RWPE1 (cell line): ENCODE measurements at regions not wholly inside any gene's neighbourhood (a gene's known extent, or its start where the extent isn't known, plus 50 kb on each side); places are given as distances from the start of the nearest gene placed in this dataset.

Experiments used
- CTCF ChIA-PET: fragments of 350-600 bp; sonication (Branson Sonifier 250); formaldehyde crosslinking; extraction: SDS; loops from one replicate; lab custom pipeline; 2021; lab: Yijun Ruan, JAX
- POLR2A ChIA-PET: fragments of 400-600 bp; formaldehyde crosslinking; extraction: SDS; loops from one replicate; lab custom pipeline; 2020; ENCODE audit warnings: antibody characterized with exemption; ENCODE audit not compliant: low non-redundant PET; lab: Yijun Ruan, JAX
- DNase-seq: peaks from one replicate; pipeline ENCODE4 v3.0.0; 2012; ENCODE audit warnings: low spot score
- H3K27ac ChIP-seq: fragments of 450-650 bp; 2 replicates; pipeline ENCODE4 v1.5.1; 2017
- TF ChIP-seq, protein P1 (sequence below): fragments of 450-650 bp; conservative IDR thresholded peaks from 2 replicates; pipeline ENCODE4 v1.5.1; 2017; ENCODE audit warnings: low read depth, mild to moderate bottlenecking

DNA sequence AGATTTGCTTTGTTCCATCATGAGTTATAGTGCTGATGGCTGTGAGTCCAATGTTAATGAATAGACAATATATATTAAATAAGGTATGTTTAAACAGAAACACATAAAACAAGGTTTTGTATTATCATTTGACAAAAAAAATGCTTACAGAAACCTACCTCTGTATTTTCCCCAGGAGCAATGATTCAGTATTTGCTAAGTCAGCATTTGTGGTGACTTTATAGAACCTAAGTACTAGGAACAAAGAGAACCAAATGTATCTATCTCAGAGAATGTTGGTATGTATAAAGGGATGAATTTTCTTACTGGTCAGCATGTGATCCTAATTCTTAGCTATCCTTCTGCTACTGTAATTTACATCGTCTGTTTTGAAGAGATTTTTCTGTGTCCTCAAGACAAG, 421.5 kb upstream of the SEL1L start:
- TF ChIP-seq, protein P1, sequence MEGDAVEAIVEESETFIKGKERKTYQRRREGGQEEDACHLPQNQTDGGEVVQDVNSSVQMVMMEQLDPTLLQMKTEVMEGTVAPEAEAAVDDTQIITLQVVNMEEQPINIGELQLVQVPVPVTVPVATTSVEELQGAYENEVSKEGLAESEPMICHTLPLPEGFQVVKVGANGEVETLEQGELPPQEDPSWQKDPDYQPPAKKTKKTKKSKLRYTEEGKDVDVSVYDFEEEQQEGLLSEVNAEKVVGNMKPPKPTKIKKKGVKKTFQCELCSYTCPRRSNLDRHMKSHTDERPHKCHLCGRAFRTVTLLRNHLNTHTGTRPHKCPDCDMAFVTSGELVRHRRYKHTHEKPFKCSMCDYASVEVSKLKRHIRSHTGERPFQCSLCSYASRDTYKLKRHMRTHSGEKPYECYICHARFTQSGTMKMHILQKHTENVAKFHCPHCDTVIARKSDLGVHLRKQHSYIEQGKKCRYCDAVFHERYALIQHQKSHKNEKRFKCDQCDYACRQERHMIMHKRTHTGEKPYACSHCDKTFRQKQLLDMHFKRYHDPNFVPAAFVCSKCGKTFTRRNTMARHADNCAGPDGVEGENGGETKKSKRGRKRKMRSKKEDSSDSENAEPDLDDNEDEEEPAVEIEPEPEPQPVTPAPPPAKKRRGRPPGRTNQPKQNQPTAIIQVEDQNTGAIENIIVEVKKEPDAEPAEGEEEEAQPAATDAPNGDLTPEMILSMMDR = no peak
- DNase-seq = no peak
- ChIA-PET POLR2A (no interaction called here), CTCF (no interaction called here)
- no peak overlapping the region for H3K27ac ChIP-seq

DNA sequence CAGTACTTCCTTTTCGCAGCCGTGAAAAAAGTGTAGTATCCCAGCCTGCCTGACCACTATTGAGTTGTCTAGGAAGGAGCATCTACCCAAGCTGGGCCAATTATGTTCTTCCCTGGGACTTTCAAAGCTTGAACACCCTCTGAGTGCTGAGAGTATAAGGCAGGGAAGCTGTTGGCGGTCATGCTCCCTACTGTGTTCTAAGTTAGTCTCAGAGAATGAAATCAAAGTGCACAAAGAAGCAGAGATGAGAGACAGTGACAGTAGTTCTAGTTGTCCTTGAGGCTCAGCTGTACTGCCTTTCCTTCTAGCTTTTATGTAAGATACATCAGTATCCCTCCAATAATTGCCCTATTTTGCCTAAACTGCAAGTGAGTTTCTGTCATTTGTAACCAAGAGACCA, 427.1 kb upstream of the SEL1L start:
- H3K27ac ChIP-seq = no peak overlapping the region
- CTCF ChIA-PET = no interaction called here
- POLR2A ChIA-PET = no interaction called here
- TF ChIP-seq, protein P1 = no peak
- DNase-seq = no peak

DNA sequence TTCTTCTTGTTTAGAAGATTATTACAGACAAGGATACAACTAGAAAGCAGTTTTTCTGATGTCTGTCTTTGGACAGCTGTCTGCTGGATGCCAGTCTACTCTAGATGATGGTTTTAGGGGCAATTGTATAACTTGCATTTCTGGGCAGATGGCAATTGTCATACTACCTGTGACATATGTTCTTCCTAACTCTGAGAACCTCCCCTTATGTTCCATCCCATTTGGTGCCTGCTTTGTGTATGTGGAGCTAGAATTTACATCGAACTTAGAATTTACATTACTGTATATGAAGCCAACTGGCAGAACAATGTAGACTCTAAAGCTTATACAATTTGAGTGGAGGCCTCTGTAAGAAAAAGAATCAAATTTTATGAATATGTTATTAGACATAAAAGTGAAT, 430.2 kb upstream of the SEL1L start:
- ChIA-PET POLR2A (no interaction called here), CTCF (no interaction called here)
- no peak for DNase-seq
- H3K27ac ChIP-seq = no peak overlapping the region
- TF ChIP-seq, protein P1 = no peak

DNA sequence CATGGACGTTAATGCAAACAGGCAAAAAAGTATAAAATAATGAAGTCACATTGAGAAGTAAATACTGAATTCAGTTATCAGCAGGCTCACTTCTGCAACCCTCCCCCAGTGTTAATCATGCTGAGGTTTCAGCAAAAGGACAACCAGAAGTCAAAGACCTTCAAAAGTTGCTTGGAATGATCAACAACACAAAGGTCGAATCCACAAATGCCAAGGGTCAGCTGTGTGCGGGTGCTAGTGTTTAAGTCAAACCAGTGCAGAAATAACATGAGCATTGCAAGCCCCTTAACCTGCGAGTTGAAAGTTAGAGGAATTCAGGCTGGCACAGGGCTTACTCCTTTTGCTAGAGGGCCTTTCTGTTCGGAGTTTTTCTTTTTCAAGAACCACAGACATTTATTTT, 436.7 kb upstream of the SEL1L start:
- CTCF ChIA-PET = no interaction called here
- no peak for DNase-seq
- no peak overlapping the region for H3K27ac ChIP-seq
- POLR2A ChIA-PET = no interaction called here
- TF ChIP-seq, protein P1 = no peak

DNA sequence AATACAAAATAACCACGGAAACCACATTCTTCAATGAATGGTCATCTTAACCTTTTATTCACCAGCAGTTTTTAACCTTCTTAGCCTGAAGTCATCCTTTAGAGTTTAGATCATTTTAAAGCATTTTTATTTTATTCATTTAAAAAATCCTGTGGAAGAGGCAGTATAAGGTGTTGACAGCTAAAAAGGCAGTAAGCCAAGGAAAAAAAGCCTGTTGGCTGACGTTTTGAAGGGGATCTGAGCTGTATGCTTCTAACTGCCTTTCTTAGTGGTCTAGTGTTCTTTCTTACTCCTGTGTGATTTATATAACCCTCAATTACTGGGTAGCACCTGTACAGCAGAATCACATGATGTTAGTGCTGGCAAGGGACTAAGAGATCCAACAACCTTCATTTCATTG, 438.3 kb upstream of the SEL1L start:
- no peak overlapping the region for H3K27ac ChIP-seq
- ChIA-PET POLR2A (no interaction called here), CTCF (no interaction called here)
- DNase-seq = no peak
- TF ChIP-seq, protein P1 = no peak

DNA sequence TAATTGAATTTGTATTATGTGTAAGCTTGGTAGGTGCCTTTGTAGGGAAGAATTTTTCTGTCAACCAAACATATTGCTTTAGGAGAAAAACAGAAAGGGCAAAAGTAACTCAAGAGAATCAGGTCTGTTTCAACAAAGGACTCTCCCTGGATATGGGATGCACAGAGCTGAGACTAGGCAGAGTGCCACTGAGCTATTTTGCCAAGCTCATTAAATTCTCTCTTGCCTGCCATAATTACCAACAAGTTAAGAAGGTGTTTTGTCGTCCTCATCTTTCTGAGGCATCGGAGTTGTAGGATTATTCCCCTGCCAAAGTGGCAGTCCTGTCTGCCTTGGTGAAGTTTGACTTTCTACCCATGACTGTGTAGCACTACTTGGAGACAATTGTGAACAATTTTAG, 438.9 kb upstream of the SEL1L start:
- TF ChIP-seq, protein P1 = no peak
- ChIA-PET CTCF (no interaction called here), POLR2A (no interaction called here)
- no peak overlapping the region for H3K27ac ChIP-seq
- DNase-seq = no peak

DNA sequence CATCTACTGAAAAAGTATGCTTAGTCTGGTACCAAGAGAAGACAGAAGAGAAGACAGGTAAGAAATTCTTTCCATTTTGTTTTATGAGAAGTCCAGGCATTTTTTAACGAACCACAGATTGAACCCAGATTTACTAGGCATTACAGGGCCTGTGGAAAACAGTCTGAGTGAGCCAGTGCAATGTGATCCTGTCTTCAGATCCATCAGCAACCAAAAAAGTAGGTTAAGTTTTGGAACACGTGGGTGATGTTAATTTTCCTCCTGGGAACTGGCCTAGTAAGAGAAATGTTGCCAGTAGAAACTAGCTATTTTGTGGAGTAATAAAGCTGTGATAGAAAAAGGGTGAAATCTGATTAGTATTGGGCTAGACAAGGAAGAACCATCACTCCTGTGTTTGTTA, 440.9 kb upstream of the SEL1L start:
- TF ChIP-seq, protein P1 = no peak
- no peak overlapping the region for H3K27ac ChIP-seq
- DNase-seq = no peak
- POLR2A ChIA-PET = no interaction called here
- CTCF ChIA-PET = no interaction called here
